ENCODE measurements at regions not wholly inside any gene's neighbourhood (a gene's known extent, or its start where the extent isn't known, plus 50 kb on each side); places are given as distances from the start of the nearest gene placed in this dataset.

DNA sequence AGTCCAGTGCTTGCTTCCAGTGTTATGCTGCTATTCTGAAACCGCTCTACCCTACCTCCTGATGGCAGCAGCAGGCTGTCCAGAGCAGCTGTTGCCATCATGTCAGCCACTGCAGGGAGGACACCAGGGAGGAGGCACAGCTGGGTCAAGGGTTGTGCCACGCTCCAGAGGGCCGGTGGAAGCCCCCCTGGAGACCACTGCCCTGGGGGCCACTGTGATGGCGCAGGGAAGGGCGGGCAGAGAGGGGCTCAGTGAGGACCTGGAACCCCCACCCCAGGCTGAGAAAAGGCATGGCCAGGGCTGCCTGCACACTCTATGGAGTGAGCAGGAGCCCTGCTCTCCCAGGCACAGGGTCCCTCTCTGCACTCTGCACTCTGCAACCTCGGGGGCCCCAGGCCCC is 271.3 kb upstream of the BTBD3 start:
- TF ChIP-seq POLR2AphosphoS5 (IDR thresholded peaks at IDR 0.05; ENCODE audit: low read depth, low read length) (no peak), CHD2 (IDR thresholded peaks at IDR 0.05; ENCODE audit: low read length, partially characterized antibody) (no peak), RCOR1 (IDR thresholded peaks at IDR 0.05; ENCODE audit: low read length) (no peak), EZH2phosphoT487 (IDR thresholded peaks at IDR 0.05; ENCODE audit: borderline replicate concordance, low read depth) (no peak), MXI1 (IDR thresholded peaks at IDR 0.05; ENCODE audit: low read depth, low read length) (no peak), MEF2A (IDR thresholded peaks at IDR 0.05; ENCODE audit: borderline replicate concordance, low read depth) (no peak)
- TF ChIP-seq, protein P1, sequence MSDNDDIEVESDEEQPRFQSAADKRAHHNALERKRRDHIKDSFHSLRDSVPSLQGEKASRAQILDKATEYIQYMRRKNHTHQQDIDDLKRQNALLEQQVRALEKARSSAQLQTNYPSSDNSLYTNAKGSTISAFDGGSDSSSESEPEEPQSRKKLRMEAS (IDR thresholded peaks at IDR 0.05; ENCODE audit: low read depth), result no peak
- TF ChIP-seq, protein P2, sequence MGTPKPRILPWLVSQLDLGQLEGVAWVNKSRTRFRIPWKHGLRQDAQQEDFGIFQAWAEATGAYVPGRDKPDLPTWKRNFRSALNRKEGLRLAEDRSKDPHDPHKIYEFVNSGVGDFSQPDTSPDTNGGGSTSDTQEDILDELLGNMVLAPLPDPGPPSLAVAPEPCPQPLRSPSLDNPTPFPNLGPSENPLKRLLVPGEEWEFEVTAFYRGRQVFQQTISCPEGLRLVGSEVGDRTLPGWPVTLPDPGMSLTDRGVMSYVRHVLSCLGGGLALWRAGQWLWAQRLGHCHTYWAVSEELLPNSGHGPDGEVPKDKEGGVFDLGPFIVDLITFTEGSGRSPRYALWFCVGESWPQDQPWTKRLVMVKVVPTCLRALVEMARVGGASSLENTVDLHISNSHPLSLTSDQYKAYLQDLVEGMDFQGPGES (IDR thresholded peaks at IDR 0.05; ENCODE audit: low read depth, low read length), result no peak
- WGBS (ENCODE audit: low lambda C conversion rate), result 21% methylated on average over 3 of the region's 6 CpGs
- POLR2A ChIA-PET, result no interaction called here

GRCh38 chr20:11650566-11650965 is 267.1 kb upstream of the BTBD3 start:
- POLR2A ChIA-PET, result no interaction called here

More for the DNA sequence above, 271.3 kb upstream of the BTBD3 start:
- H3K27me3 ChIP-seq (ENCODE audit: insufficient read depth), result no peaks in the 10 kb centered on the region
- no peaks in the 10 kb centered on the region for H3K4me1 ChIP-seq (ENCODE audit: control insufficient read depth in 1 of 2, insufficient read depth in 2 of 2, low read depth in 1 of 2, low read length in 1 of 2)
- no peaks in the 10 kb centered on the region for H3K9me2 ChIP-seq
- H3F3A ChIP-seq (replicated peaks; ENCODE audit: insufficient read depth), result no peaks in the 10 kb centered on the region
- H2AFZ ChIP-seq (ENCODE audit: low read depth), result no peak overlapping the region
- CTCF ChIA-PET, result no interaction called here
- H3K36me3 ChIP-seq (replicated peaks in 1 of 2; ENCODE audit: control insufficient read depth in 1 of 2, insufficient read depth in 2 of 2, low read length in 1 of 2), result no peaks in the 10 kb centered on the region
- H3K27ac ChIP-seq (ENCODE audit: low read depth in 2 of 2, low read length in 1 of 2), result no peak overlapping the region
- H3K4me2 ChIP-seq, result no peak overlapping the region
- no peak overlapping the region for H3K4me3 ChIP-seq (ENCODE audit: low read depth in 2 of 2, low read length in 1 of 2)
- no peak for DNase-seq
- no peaks in the 10 kb centered on the region for H3K9me3 ChIP-seq
- no peaks in the 10 kb centered on the region for H3K79me2 ChIP-seq (ENCODE audit: insufficient read depth)
- no peaks in the 10 kb centered on the region for H4K20me1 ChIP-seq (ENCODE audit: insufficient read depth)
- no peak overlapping the region for H3K9ac ChIP-seq

More at GRCh38 chr20:11650566-11650965, 267.1 kb upstream of the BTBD3 start:
- Histone ChIP-seq H3K4me3 (ENCODE audit: low read depth in 2 of 2, low read length in 1 of 2) (no peak overlapping the region), H3K9me3 (no peaks in the 10 kb centered on the region), H3K4me1 (ENCODE audit: control insufficient read depth in 1 of 2, insufficient read depth in 2 of 2, low read depth in 1 of 2, low read length in 1 of 2) (no peaks in the 10 kb centered on the region), H3K9me2 (no peaks in the 10 kb centered on the region), H3K79me2 (ENCODE audit: insufficient read depth) (no peaks in the 10 kb centered on the region), H2AFZ (ENCODE audit: low read depth) (no peak overlapping the region), H3K9ac (no peak overlapping the region), H3K27ac (ENCODE audit: low read depth in 2 of 2, low read length in 1 of 2) (no peak overlapping the region), H4K20me1 (ENCODE audit: insufficient read depth) (no peaks in the 10 kb centered on the region), H3F3A (replicated peaks; ENCODE audit: insufficient read depth) (no peaks in the 10 kb centered on the region), H3K36me3 (replicated peaks in 1 of 2; ENCODE audit: control insufficient read depth in 1 of 2, insufficient read depth in 2 of 2, low read length in 1 of 2) (no peaks in the 10 kb centered on the region), H3K4me2 (no peak overlapping the region), H3K27me3 (ENCODE audit: insufficient read depth) (no peaks in the 10 kb centered on the region)
- TF ChIP-seq TEAD4 (IDR thresholded peaks at IDR 0.05; ENCODE audit: borderline replicate concordance, insufficient read depth) (no peak), TAF1 (IDR thresholded peaks at IDR 0.05; ENCODE audit: borderline replicate concordance, low read depth, low read length) (no peak), SMC3 (IDR thresholded peaks at IDR 0.05; ENCODE audit: low read depth, low read length) (no peak), MXI1 (IDR thresholded peaks at IDR 0.05; ENCODE audit: low read depth, low read length) (no peak), MEF2A (IDR thresholded peaks at IDR 0.05; ENCODE audit: borderline replicate concordance, low read depth) (no peak), ZBTB33 (IDR thresholded peaks at IDR 0.05; ENCODE audit: borderline replicate concordance, low read depth) (no peak), JUND (IDR thresholded peaks at IDR 0.05) (no peak), RAD21 (IDR thresholded peaks at IDR 0.05; ENCODE audit: low read length) (no peak), GABPA (IDR thresholded peaks at IDR 0.05; ENCODE audit: low read depth) (no peak), NFIC (IDR thresholded peaks at IDR 0.05; ENCODE audit: borderline replicate concordance) (no peak)
- TF ChIP-seq, protein P2 (IDR thresholded peaks at IDR 0.05; ENCODE audit: low read depth, low read length), result no peak
- 2% methylated on average over 2 of the region's 2 CpGs for WGBS (ENCODE audit: low lambda C conversion rate)
- CTCF ChIA-PET, result no interaction called here
- no peak for DNase-seq
